ENCODE measurements at regions not wholly inside any gene's neighbourhood (a gene's known extent, or its start where the extent isn't known, plus 50 kb on each side); places are given as distances from the start of the nearest gene placed in this dataset.

- ChIA-PET POLR2A (no interaction called here), CTCF (ENCODE audit: low intra/inter-chr PET ratio, low total read pairs) (no interaction called here)
- Histone ChIP-seq H3K4me3 (replicated peaks in 1 of 3; ENCODE audit: insufficient read depth in 1 of 3, low read depth in 2 of 3, low read length in 3 of 3) (no peak overlapping the region), H3K4me1 (ENCODE audit: insufficient read depth, low read length) (no peaks in the 10 kb centered on the region), H3K79me2 (ENCODE audit: insufficient read depth, low read length) (no peaks in the 10 kb centered on the region), H4K20me1 (ENCODE audit: insufficient read depth, low read length) (no peaks in the 10 kb centered on the region), H3K4me2 (ENCODE audit: low read depth, low read length) (no peak overlapping the region), H3K36me3 (replicated peaks in 1 of 2; ENCODE audit: control insufficient read depth in 1 of 2, insufficient read depth in 2 of 2, low read length in 2 of 2) (no peaks in the 10 kb centered on the region), H3K9me3 (ENCODE audit: low read length) (no peaks in the 10 kb centered on the region), H3K27me3 (ENCODE audit: control insufficient read depth in 1 of 2, insufficient read depth in 2 of 2, low read length in 2 of 2) (no peaks in the 10 kb centered on the region), H3K9ac (ENCODE audit: insufficient read depth, low read depth, low read length) (no peak overlapping the region), H3K27ac (ENCODE audit: extremely low read length, insufficient read depth, low read length) (no peak overlapping the region), H2AFZ (ENCODE audit: low read length) (no peak overlapping the region)
- no peak for ATAC-seq
- no peak for FAIRE-seq
- DNase-seq (ENCODE audit: low spot score): no peak
- no TSS peak for BruUV-seq (replicated peaks)
- no peak for TF ChIP-seq ZNF367 (CRISPR knock-in tag; IDR thresholded peaks at IDR 0.05; ENCODE audit: borderline replicate concordance)
- no peak for TF ChIP-seq MEIS1 (CRISPR knock-in tag; IDR thresholded peaks at IDR 0.05; ENCODE audit: borderline replicate concordance)
- TF ChIP-seq SMYD3 (CRISPR knock-in tag; IDR thresholded peaks at IDR 0.05): no peak
- TF ChIP-seq DBP (CRISPR knock-in tag; IDR thresholded peaks at IDR 0.05; ENCODE audit: not compliant biosample characterization): no peak
- no peak for TF ChIP-seq ZBTB42 (CRISPR knock-in tag; IDR thresholded peaks at IDR 0.05)
- TF ChIP-seq GABPA (IDR thresholded peaks at IDR 0.05; ENCODE audit: low read depth, low read length): no peak
- no peak for TF ChIP-seq GABPA (CRISPR knock-in tag; IDR thresholded peaks at IDR 0.05; ENCODE audit: low read depth)
- no peak for TF ChIP-seq SIN3A (IDR thresholded peaks at IDR 0.05; ENCODE audit: borderline replicate concordance, low read depth, low read length)
- TF ChIP-seq MLX (CRISPR knock-in tag; IDR thresholded peaks at IDR 0.05): no peak
- no peak for TF ChIP-seq SMARCC2 (IDR thresholded peaks at IDR 0.05)
- intact Hi-C loops (cut with micrococcal nuclease; ENCODE audit: unreplicated experiment) (no loop called here), in situ Hi-C loops (cut with HindIII; ENCODE audit: extremely low pct_ligation_motif_present, low pct_unique_long_range_greater_than_20kb) (no loop called here)
- 17% methylated on average over 3 of the region's 3 CpGs for WGBS (ENCODE audit: low lambda C conversion rate)
Observed at GRCh38 chr5:167001246-167001645, 1290.2 kb upstream of the WWC1 start.
